Immature natural killer cell (primary cell): ENCODE measurements at regions not wholly inside any gene's neighbourhood (a gene's known extent, or its start where the extent isn't known, plus 50 kb on each side); places are given as distances from the start of the nearest gene placed in this dataset.
"Not testable (repeated sequence)": the region's sequence is repeated elsewhere in the genome, so short reads cannot be mapped to it uniquely, and the experiment has no call there.

Experiments
- DNase-seq, 3 donors: peaks; one replicate each; pipeline ENCODE4 v3.0.0; 2022; ENCODE audit warnings: mixed read lengths in 1 of 3
- H3K27ac Mint-ChIP-seq, 6 donors: one replicate each; pipeline ENCODE4 v1.8.0; 2020; ENCODE audit warnings: mixed read lengths in 6 of 6, mild to moderate bottlenecking in 5 of 6, inconsistent platforms in 4 of 6, moderate library complexity in 3 of 6
- H3K27me3 Mint-ChIP-seq, 3 donors: one replicate each; pipeline ENCODE4 v1.8.0; 2020 to 2021; ENCODE audit warnings: low read depth in 3 of 3, mild to moderate bottlenecking in 3 of 3, mixed read lengths in 3 of 3, moderate library complexity in 3 of 3, inconsistent platforms in 1 of 3
- H3K36me3 Mint-ChIP-seq, 3 donors: one replicate each; pipeline ENCODE4 v1.8.0; 2020; ENCODE audit warnings: mixed read lengths in 3 of 3, inconsistent platforms in 2 of 3, mild to moderate bottlenecking in 2 of 3
- H3K4me1 Mint-ChIP-seq, 2 donors: one replicate each; pipeline ENCODE4 v1.8.0; 2020; ENCODE audit warnings: inconsistent platforms in 2 of 2, mild to moderate bottlenecking in 2 of 2, mixed read lengths in 2 of 2, moderate library complexity in 1 of 2
- H3K4me3 Mint-ChIP-seq, 5 donors: one replicate each; pipeline ENCODE4 v1.8.0; 2020; ENCODE audit warnings: mild to moderate bottlenecking in 5 of 5, mixed read lengths in 5 of 5, inconsistent platforms in 3 of 5, moderate library complexity in 3 of 5
- H3K9me3 Mint-ChIP-seq, 6 donors: one replicate each; pipeline ENCODE4 v1.8.0; 2020; ENCODE audit warnings: mild to moderate bottlenecking in 6 of 6, mixed read lengths in 6 of 6, inconsistent platforms in 4 of 6, moderate library complexity in 3 of 6

- H3K27ac Mint-ChIP-seq = no peak overlapping the region
- no peaks in the 10 kb centered on the region for H3K36me3 Mint-ChIP-seq
- no peak overlapping the region for H3K4me3 Mint-ChIP-seq
- DNase-seq = no peak
- H3K9me3 Mint-ChIP-seq = peaks cover 3 to 40% (median 11%) of the 10 kb centered on the region in 6 donors
- no peaks in the 10 kb centered on the region for H3K4me1 Mint-ChIP-seq
- H3K27me3 Mint-ChIP-seq = no peaks in the 10 kb centered on the region
These were observed 1648.0 kb downstream of the STIM2 start for GRCh38 chr4:28508636-28509035.

GRCh38 chr4:28514766-28515165, 1654.1 kb downstream of the STIM2 start:
- peaks cover 5 to 50% (median 19%) of the 10 kb centered on the region in 6 donors for H3K9me3 Mint-ChIP-seq
- not testable (repeated sequence) for DNase-seq, H3K4me3 Mint-ChIP-seq, H3K4me1 Mint-ChIP-seq, H3K27me3 Mint-ChIP-seq, H3K36me3 Mint-ChIP-seq, H3K27ac Mint-ChIP-seq

- no peak overlapping the region for H3K4me3 Mint-ChIP-seq
- H3K36me3 Mint-ChIP-seq = no peaks in the 10 kb centered on the region
- H3K9me3 Mint-ChIP-seq = peaks cover 8 to 49% (median 17%) of the 10 kb centered on the region in 6 donors
- peaks cover 0 to 2% (median 0%) of the 10 kb centered on the region in 3 donors for H3K27me3 Mint-ChIP-seq
- H3K27ac Mint-ChIP-seq = no peak overlapping the region
- DNase-seq = no peak
- H3K4me1 Mint-ChIP-seq = no peaks in the 10 kb centered on the region
These were observed 1658.0 kb downstream of the STIM2 start for GRCh38 chr4:28518561-28519165.

- H3K27me3 Mint-ChIP-seq = no peaks in the 10 kb centered on the region
- H3K9me3 Mint-ChIP-seq = peaks cover 10 to 43% (median 22%) of the 10 kb centered on the region in 6 donors
- H3K4me1 Mint-ChIP-seq = no peaks in the 10 kb centered on the region
- DNase-seq = no peak
- no peak overlapping the region for H3K27ac Mint-ChIP-seq
- no peak overlapping the region for H3K4me3 Mint-ChIP-seq
- no peaks in the 10 kb centered on the region for H3K36me3 Mint-ChIP-seq
These were observed 1663.1 kb downstream of the STIM2 start for GRCh38 chr4:28523681-28524190.

DNA sequence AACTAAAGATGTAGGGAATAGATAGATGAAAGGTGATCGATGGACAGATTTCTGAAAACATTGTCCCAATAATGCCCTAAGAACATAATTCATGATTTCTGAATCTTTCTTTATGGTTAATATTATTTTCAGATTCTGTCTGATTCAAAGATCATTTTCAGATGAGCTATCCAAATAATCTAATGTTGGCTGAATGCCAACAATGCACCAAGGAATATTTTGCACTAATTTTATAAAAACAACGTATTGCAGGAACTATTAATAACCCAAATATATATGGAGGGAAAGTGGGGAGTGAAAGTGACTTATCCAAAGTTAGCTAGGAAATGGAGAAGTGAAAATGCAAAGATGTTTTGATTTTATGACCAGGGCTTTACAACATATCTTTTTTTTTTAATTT, 1675.5 kb downstream of the STIM2 start:
- peaks cover 10 to 43% (median 17%) of the 10 kb centered on the region in 6 donors for H3K9me3 Mint-ChIP-seq
- H3K36me3 Mint-ChIP-seq = no peaks in the 10 kb centered on the region
- no peak overlapping the region for H3K4me3 Mint-ChIP-seq
- H3K27me3 Mint-ChIP-seq = no peaks in the 10 kb centered on the region
- H3K27ac Mint-ChIP-seq = no peak overlapping the region
- no peak for DNase-seq
- H3K4me1 Mint-ChIP-seq = no peaks in the 10 kb centered on the region

DNA sequence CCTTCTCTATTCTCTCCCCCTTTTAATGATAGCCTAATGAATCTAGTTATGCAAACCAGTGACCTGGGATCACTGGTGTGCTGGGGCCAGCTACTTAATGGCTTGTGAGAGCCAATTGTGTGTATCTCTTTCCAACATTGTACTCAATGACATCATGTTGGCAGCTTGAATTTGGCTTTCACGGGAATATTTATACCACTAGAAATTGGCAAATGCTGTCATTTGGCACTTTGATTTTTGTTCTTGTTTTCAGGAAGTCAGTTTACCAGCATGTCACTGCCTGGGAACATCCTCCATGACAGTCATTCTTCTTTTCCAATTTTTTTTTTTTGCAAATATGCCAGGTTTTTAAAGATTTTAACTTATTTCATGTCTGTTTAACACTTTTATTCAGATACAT, 1685.3 kb downstream of the STIM2 start:
- Mint-ChIP-seq H3K4me1 (no peaks in the 10 kb centered on the region), H3K27me3 (no peaks in the 10 kb centered on the region), H3K27ac (no peak overlapping the region), H3K4me3 (no peak overlapping the region), H3K9me3 (peaks cover 7 to 48% (median 13%) of the 10 kb centered on the region in 6 donors), H3K36me3 (peaks cover 0 to 4% (median 0%) of the 10 kb centered on the region in 3 donors)
- no peak for DNase-seq

- H3K27ac Mint-ChIP-seq = no peak overlapping the region
- no peak for DNase-seq
- H3K4me1 Mint-ChIP-seq = no peaks in the 10 kb centered on the region
- H3K27me3 Mint-ChIP-seq = no peaks in the 10 kb centered on the region
- peaks cover 9 to 46% (median 19%) of the 10 kb centered on the region in 6 donors for H3K9me3 Mint-ChIP-seq
- peaks cover 0 to 4% (median 0%) of the 10 kb centered on the region in 3 donors for H3K36me3 Mint-ChIP-seq
- no peak overlapping the region for H3K4me3 Mint-ChIP-seq
These were observed 1687.5 kb downstream of the STIM2 start for GRCh38 chr4:28548136-28548535.

DNA sequence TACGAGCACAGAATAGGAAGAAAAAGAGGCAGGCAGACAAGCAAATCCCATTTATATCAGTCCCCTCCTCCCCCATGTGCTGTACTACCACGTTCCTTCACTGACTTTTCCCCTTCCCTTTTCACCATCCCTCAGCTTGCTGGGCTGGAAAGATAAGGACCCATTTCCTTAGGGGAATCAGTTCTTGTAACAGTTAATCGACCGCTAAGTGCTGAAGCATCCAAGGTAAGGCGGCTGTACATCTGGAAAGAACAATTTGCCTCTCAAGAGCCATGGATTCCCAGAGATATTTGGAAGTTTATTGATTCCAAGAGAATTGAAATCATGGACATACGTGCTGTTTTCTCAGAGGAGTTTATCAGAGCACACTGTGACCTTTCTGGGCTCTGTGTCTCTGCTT, 1688.0 kb downstream of the STIM2 start:
- Mint-ChIP-seq H3K36me3 (peaks cover 0 to 4% (median 0%) of the 10 kb centered on the region in 3 donors), H3K27ac (no peak overlapping the region), H3K4me1 (no peaks in the 10 kb centered on the region), H3K27me3 (no peaks in the 10 kb centered on the region), H3K4me3 (no peak overlapping the region), H3K9me3 (peaks cover 9 to 51% (median 17%) of the 10 kb centered on the region in 6 donors)
- DNase-seq = no peak

GRCh38 chr4:28555866-28556265, 1695.2 kb downstream of the STIM2 start:
- Mint-ChIP-seq H3K9me3 (peaks cover 5 to 39% (median 20%) of the 10 kb centered on the region in 6 donors), H3K4me1 (no peaks in the 10 kb centered on the region), H3K27ac (no peak overlapping the region), H3K4me3 (no peak overlapping the region), H3K27me3 (no peaks in the 10 kb centered on the region), H3K36me3 (no peaks in the 10 kb centered on the region)
- DNase-seq = no peak

DNA sequence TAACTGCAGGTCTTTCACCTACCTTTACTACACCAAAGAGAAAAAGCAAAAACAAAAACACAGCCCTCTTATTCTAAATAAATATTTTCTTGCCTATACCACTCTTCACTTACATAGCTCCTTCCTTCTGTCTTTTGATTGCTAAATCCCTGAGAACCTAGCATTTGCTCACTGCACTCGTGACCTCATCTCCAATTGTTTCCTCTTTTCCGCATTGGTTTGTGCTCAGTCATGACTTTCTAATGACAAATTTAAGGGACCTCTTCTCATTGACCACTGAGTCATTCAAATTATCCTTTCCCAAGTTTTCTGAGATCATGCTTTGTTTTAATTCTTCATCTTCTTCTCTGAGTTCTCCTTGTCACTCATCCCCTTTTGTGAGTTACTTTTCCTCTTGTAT, 1697.1 kb downstream of the STIM2 start:
- Mint-ChIP-seq H3K27ac (no peak overlapping the region), H3K36me3 (no peaks in the 10 kb centered on the region), H3K9me3 (peaks cover 1 to 35% (median 13%) of the 10 kb centered on the region in 6 donors), H3K4me1 (no peaks in the 10 kb centered on the region), H3K4me3 (no peak overlapping the region), H3K27me3 (no peaks in the 10 kb centered on the region)
- DNase-seq = no peak

GRCh38 chr4:28558895-28559294, 1698.3 kb downstream of the STIM2 start:
- DNase-seq = no peak
- Mint-ChIP-seq H3K27me3 (no peaks in the 10 kb centered on the region), H3K4me1 (no peaks in the 10 kb centered on the region), H3K36me3 (no peaks in the 10 kb centered on the region), H3K4me3 (no peak overlapping the region), H3K27ac (no peak overlapping the region), H3K9me3 (peaks cover 1 to 29% (median 10%) of the 10 kb centered on the region in 6 donors)

- Mint-ChIP-seq H3K27ac (no peak overlapping the region), H3K27me3 (no peaks in the 10 kb centered on the region), H3K4me1 (no peaks in the 10 kb centered on the region), H3K36me3 (no peaks in the 10 kb centered on the region), H3K4me3 (no peak overlapping the region), H3K9me3 (peaks cover 1 to 23% (median 14%) of the 10 kb centered on the region in 6 donors)
- DNase-seq = no peak
These were observed 1702.3 kb downstream of the STIM2 start for GRCh38 chr4:28562913-28563312.

GRCh38 chr4:28565396-28565795, 1704.8 kb downstream of the STIM2 start:
- DNase-seq = no peak
- no peaks in the 10 kb centered on the region for H3K4me1 Mint-ChIP-seq
- no peak overlapping the region for H3K27ac Mint-ChIP-seq
- H3K36me3 Mint-ChIP-seq = no peaks in the 10 kb centered on the region
- no peaks in the 10 kb centered on the region for H3K27me3 Mint-ChIP-seq
- H3K4me3 Mint-ChIP-seq = no peak overlapping the region
- H3K9me3 Mint-ChIP-seq = peaks cover 4 to 34% (median 14%) of the 10 kb centered on the region in 6 donors

DNA sequence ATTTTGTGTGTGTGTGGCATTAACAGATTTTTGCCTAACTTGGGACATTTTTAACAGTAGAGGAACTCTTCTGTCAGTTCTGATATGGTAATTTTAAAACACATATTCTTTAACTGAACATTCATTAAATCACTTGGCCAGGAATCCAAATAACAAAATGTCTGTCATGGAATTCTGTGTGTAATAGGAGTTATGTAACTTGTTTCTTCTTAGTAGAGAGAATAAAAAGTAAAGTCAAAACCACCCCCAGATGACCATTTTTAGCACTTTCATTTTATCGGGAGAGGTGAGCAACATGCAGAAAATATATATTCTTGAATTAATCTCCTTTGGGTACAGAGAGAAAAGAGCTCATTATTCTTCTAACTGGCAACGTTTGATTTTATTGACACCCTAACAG, 1740.3 kb downstream of the STIM2 start:
- H3K36me3 Mint-ChIP-seq = no peaks in the 10 kb centered on the region
- no peak overlapping the region for H3K27ac Mint-ChIP-seq
- H3K4me3 Mint-ChIP-seq = no peak overlapping the region
- peaks cover 3 to 35% (median 10%) of the 10 kb centered on the region in 6 donors for H3K9me3 Mint-ChIP-seq
- peaks cover 0 to 2% (median 0%) of the 10 kb centered on the region in 3 donors for H3K27me3 Mint-ChIP-seq
- DNase-seq = no peak
- H3K4me1 Mint-ChIP-seq = no peaks in the 10 kb centered on the region

GRCh38 chr4:28621591-28621990, 1761.0 kb downstream of the STIM2 start:
- Mint-ChIP-seq H3K4me1 (no peaks in the 10 kb centered on the region), H3K4me3 (no peak overlapping the region), H3K9me3 (peaks cover 5 to 31% (median 20%) of the 10 kb centered on the region in 6 donors), H3K27me3 (peaks cover 0 to 2% (median 0%) of the 10 kb centered on the region in 3 donors), H3K27ac (no peak overlapping the region), H3K36me3 (no peaks in the 10 kb centered on the region)
- DNase-seq = no peak
